ENCODE measurements at regions not wholly inside any gene's neighbourhood (a gene's known extent, or its start where the extent isn't known, plus 50 kb on each side); places are given as distances from the start of the nearest gene placed in this dataset.
"Not testable (repeated sequence)": the region's sequence is repeated elsewhere in the genome, so short reads cannot be mapped to it uniquely, and the experiment has no call there.

- Histone ChIP-seq H3K9me3 (ENCODE audit: control insufficient read depth in 2 of 2, insufficient read depth in 1 of 2, low read length in 1 of 2) (no peaks in the 10 kb centered on the region), H3K36me3 (ENCODE audit: control insufficient read depth in 2 of 2, insufficient read depth in 2 of 2, low read length in 1 of 2) (no peaks in the 10 kb centered on the region), H3K27ac (ENCODE audit: low read depth in 1 of 2, low read length in 1 of 2) (no peak overlapping the region), H3K27me3 (ENCODE audit: control insufficient read depth in 2 of 2, insufficient read depth in 1 of 2, low read length in 1 of 2) (no peaks in the 10 kb centered on the region), H3K4me1 (ENCODE audit: control insufficient read depth in 2 of 2, insufficient read depth in 2 of 2, low read length in 2 of 2) (peaks cover 6% of the 10 kb centered on the region in 2 donors), H3K4me3 (ENCODE audit: low read length in 2 of 2) (no peak overlapping the region)
- DNase-seq (ENCODE audit: low read depth in 6 of 9, low spot score in 9 of 9): no peak
- WGBS: 97% methylated on average over 10 of the region's 10 CpGs
Observed at GRCh38 chr7:39758234-39758970, 135.0 kb downstream of the RALA start.

- Histone ChIP-seq H3K27ac (ENCODE audit: low read depth in 1 of 2, low read length in 1 of 2) (no peak overlapping the region), H3K4me1 (ENCODE audit: control insufficient read depth in 2 of 2, insufficient read depth in 2 of 2, low read length in 2 of 2) (peaks cover 6% of the 10 kb centered on the region in 2 donors), H3K27me3 (ENCODE audit: control insufficient read depth in 2 of 2, insufficient read depth in 1 of 2, low read length in 1 of 2) (no peaks in the 10 kb centered on the region), H3K36me3 (ENCODE audit: control insufficient read depth in 2 of 2, insufficient read depth in 2 of 2, low read length in 1 of 2) (no peaks in the 10 kb centered on the region), H3K4me3 (ENCODE audit: low read length in 2 of 2) (no peak overlapping the region), H3K9me3 (ENCODE audit: control insufficient read depth in 2 of 2, insufficient read depth in 1 of 2, low read length in 1 of 2) (no peaks in the 10 kb centered on the region)
- 93% methylated on average over 6 of the region's 6 CpGs for WGBS
- no peak for DNase-seq (ENCODE audit: low read depth in 6 of 9, low spot score in 9 of 9)
Observed at GRCh38 chr7:39761449-39761848, 138.1 kb downstream of the RALA start.

GRCh38 chr7:39762466-39762865 lies 139.1 kb downstream of the RALA start:
- not testable (repeated sequence) for H3K36me3 ChIP-seq (ENCODE audit: control insufficient read depth in 2 of 2, insufficient read depth in 2 of 2, low read length in 1 of 2); DNase-seq (ENCODE audit: low read depth in 6 of 9, low spot score in 9 of 9); H3K4me1 ChIP-seq (ENCODE audit: control insufficient read depth in 2 of 2, insufficient read depth in 2 of 2, low read length in 2 of 2); H3K4me3 ChIP-seq (ENCODE audit: low read length in 2 of 2); H3K27ac ChIP-seq (ENCODE audit: low read depth in 1 of 2, low read length in 1 of 2); H3K9me3 ChIP-seq (ENCODE audit: control insufficient read depth in 2 of 2, insufficient read depth in 1 of 2, low read length in 1 of 2); H3K27me3 ChIP-seq (ENCODE audit: control insufficient read depth in 2 of 2, insufficient read depth in 1 of 2, low read length in 1 of 2)
- 90% methylated on average over 5 of the region's 5 CpGs for WGBS

GRCh38 chr7:39762881-39763280 lies 139.5 kb downstream of the RALA start:
- not testable (repeated sequence) for H3K9me3 ChIP-seq (ENCODE audit: control insufficient read depth in 2 of 2, insufficient read depth in 1 of 2, low read length in 1 of 2); H3K36me3 ChIP-seq (ENCODE audit: control insufficient read depth in 2 of 2, insufficient read depth in 2 of 2, low read length in 1 of 2); H3K27me3 ChIP-seq (ENCODE audit: control insufficient read depth in 2 of 2, insufficient read depth in 1 of 2, low read length in 1 of 2); H3K4me1 ChIP-seq (ENCODE audit: control insufficient read depth in 2 of 2, insufficient read depth in 2 of 2, low read length in 2 of 2); H3K4me3 ChIP-seq (ENCODE audit: low read length in 2 of 2); H3K27ac ChIP-seq (ENCODE audit: low read depth in 1 of 2, low read length in 1 of 2)
- 17% methylated on average over 5 of the region's 5 CpGs for WGBS
- peak in 6 of 9 donors; percentile 6 to 58 (median 22) for DNase-seq (ENCODE audit: low read depth in 6 of 9, low spot score in 9 of 9)

- not testable (repeated sequence) for H3K36me3 ChIP-seq (ENCODE audit: control insufficient read depth in 2 of 2, insufficient read depth in 2 of 2, low read length in 1 of 2); H3K27me3 ChIP-seq (ENCODE audit: control insufficient read depth in 2 of 2, insufficient read depth in 1 of 2, low read length in 1 of 2); H3K27ac ChIP-seq (ENCODE audit: low read depth in 1 of 2, low read length in 1 of 2); H3K4me1 ChIP-seq (ENCODE audit: control insufficient read depth in 2 of 2, insufficient read depth in 2 of 2, low read length in 2 of 2); H3K4me3 ChIP-seq (ENCODE audit: low read length in 2 of 2); H3K9me3 ChIP-seq (ENCODE audit: control insufficient read depth in 2 of 2, insufficient read depth in 1 of 2, low read length in 1 of 2); DNase-seq (ENCODE audit: low read depth in 6 of 9, low spot score in 9 of 9)
- WGBS: over 99% methylated on average over 4 of the region's 4 CpGs
Observed at GRCh38 chr7:39765833-39766232, 142.5 kb downstream of the RALA start.

GRCh38 chr7:39768439-39768838 lies 145.1 kb downstream of the RALA start:
- not testable (repeated sequence) for H3K36me3 ChIP-seq (ENCODE audit: control insufficient read depth in 2 of 2, insufficient read depth in 2 of 2, low read length in 1 of 2)

GRCh38 chr7:39774341-39774851 lies 151.0 kb downstream of the RALA start:
- H3K4me1 ChIP-seq (ENCODE audit: control insufficient read depth in 2 of 2, insufficient read depth in 2 of 2, low read length in 2 of 2); H3K27me3 ChIP-seq (ENCODE audit: control insufficient read depth in 2 of 2, insufficient read depth in 1 of 2, low read length in 1 of 2); H3K36me3 ChIP-seq (ENCODE audit: control insufficient read depth in 2 of 2, insufficient read depth in 2 of 2, low read length in 1 of 2); DNase-seq (ENCODE audit: low read depth in 6 of 9, low spot score in 9 of 9); H3K4me3 ChIP-seq (ENCODE audit: low read length in 2 of 2); H3K27ac ChIP-seq (ENCODE audit: low read depth in 1 of 2, low read length in 1 of 2); H3K9me3 ChIP-seq (ENCODE audit: control insufficient read depth in 2 of 2, insufficient read depth in 1 of 2, low read length in 1 of 2): not testable (repeated sequence)
- WGBS: over 99% methylated on average over 9 of the region's 9 CpGs

More at GRCh38 chr7:39768439-39768838, 145.1 kb downstream of the RALA start:
- not testable (repeated sequence) for DNase-seq (ENCODE audit: low read depth in 6 of 9, low spot score in 9 of 9); H3K4me3 ChIP-seq (ENCODE audit: low read length in 2 of 2); H3K4me1 ChIP-seq (ENCODE audit: control insufficient read depth in 2 of 2, insufficient read depth in 2 of 2, low read length in 2 of 2); H3K27me3 ChIP-seq (ENCODE audit: control insufficient read depth in 2 of 2, insufficient read depth in 1 of 2, low read length in 1 of 2); H3K9me3 ChIP-seq (ENCODE audit: control insufficient read depth in 2 of 2, insufficient read depth in 1 of 2, low read length in 1 of 2); H3K27ac ChIP-seq (ENCODE audit: low read depth in 1 of 2, low read length in 1 of 2)
- WGBS: 97% methylated on average over 4 of the region's 4 CpGs

GRCh38 chr7:39781557-39781956 lies 158.2 kb downstream of the RALA start:
- not testable (repeated sequence) for H3K36me3 ChIP-seq (ENCODE audit: control insufficient read depth in 2 of 2, insufficient read depth in 2 of 2, low read length in 1 of 2); H3K9me3 ChIP-seq (ENCODE audit: control insufficient read depth in 2 of 2, insufficient read depth in 1 of 2, low read length in 1 of 2); H3K4me1 ChIP-seq (ENCODE audit: control insufficient read depth in 2 of 2, insufficient read depth in 2 of 2, low read length in 2 of 2); DNase-seq (ENCODE audit: low read depth in 6 of 9, low spot score in 9 of 9); H3K4me3 ChIP-seq (ENCODE audit: low read length in 2 of 2); H3K27ac ChIP-seq (ENCODE audit: low read depth in 1 of 2, low read length in 1 of 2); H3K27me3 ChIP-seq (ENCODE audit: control insufficient read depth in 2 of 2, insufficient read depth in 1 of 2, low read length in 1 of 2)
- WGBS: 96% methylated on average over 4 of the region's 4 CpGs

GRCh38 chr7:39786440-39786839 lies 163.1 kb downstream of the RALA start:
- H3K27me3 ChIP-seq (ENCODE audit: control insufficient read depth in 2 of 2, insufficient read depth in 1 of 2, low read length in 1 of 2); H3K36me3 ChIP-seq (ENCODE audit: control insufficient read depth in 2 of 2, insufficient read depth in 2 of 2, low read length in 1 of 2): not testable (repeated sequence)
- 98% methylated on average over 3 of the region's 3 CpGs for whole genome bisulfite sequencing

More at GRCh38 chr7:39786440-39786839, 163.1 kb downstream of the RALA start:
- not testable (repeated sequence) for H3K4me3 ChIP-seq (ENCODE audit: low read length in 2 of 2); H3K27ac ChIP-seq (ENCODE audit: low read depth in 1 of 2, low read length in 1 of 2); H3K4me1 ChIP-seq (ENCODE audit: control insufficient read depth in 2 of 2, insufficient read depth in 2 of 2, low read length in 2 of 2); H3K9me3 ChIP-seq (ENCODE audit: control insufficient read depth in 2 of 2, insufficient read depth in 1 of 2, low read length in 1 of 2); DNase-seq (ENCODE audit: low read depth in 6 of 9, low spot score in 9 of 9)

Data from thymus (tissue), 11 donors.